ENCODE measurements at regions not wholly inside any gene's neighbourhood (a gene's known extent, or its start where the extent isn't known, plus 50 kb on each side); places are given as distances from the start of the nearest gene placed in this dataset.

- in situ Hi-C loops (cut with HindIII; ENCODE audit: low sequenced_read_pairs): no loop called here
- no peak overlapping the region for H3K4me3 ChIP-seq (ENCODE audit: low read depth, low read length)
- peak; percentile 29 for DNase-seq (ENCODE audit: low read depth, low spot score)
- no peak for TF ChIP-seq CTCF (IDR thresholded peaks at IDR 0.05; ENCODE audit: low read depth, low read length)
Measured at GRCh38 chr14:100975671-100976070, 72.1 kb upstream of the RTL1 start.

DNA sequence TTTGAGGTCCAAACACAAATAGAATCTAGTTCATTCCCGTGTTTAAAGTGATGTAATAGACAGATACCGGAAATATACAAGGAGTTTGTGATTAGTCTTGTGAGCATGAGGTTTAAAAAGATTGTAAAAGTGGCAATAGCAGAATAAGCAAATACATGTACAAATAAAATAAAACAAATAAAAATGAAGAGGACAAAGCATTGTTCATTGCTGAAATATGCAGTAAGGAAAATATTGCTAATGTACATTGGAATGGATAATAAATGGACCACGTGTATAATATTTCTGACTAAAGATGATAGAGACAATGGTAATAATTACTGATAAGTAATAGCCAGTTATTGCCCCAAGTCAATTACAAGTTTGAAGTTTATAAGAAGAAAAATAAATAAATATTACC, 75.6 kb upstream of the RTL1 start:
- TF ChIP-seq CTCF (IDR thresholded peaks at IDR 0.05; ENCODE audit: low read depth, low read length): no peak
- DNase-seq (ENCODE audit: low read depth, low spot score): no peak
- H3K4me3 ChIP-seq (ENCODE audit: low read depth, low read length): no peak overlapping the region
- in situ Hi-C loops (cut with HindIII; ENCODE audit: low sequenced_read_pairs): no loop called here

DNA sequence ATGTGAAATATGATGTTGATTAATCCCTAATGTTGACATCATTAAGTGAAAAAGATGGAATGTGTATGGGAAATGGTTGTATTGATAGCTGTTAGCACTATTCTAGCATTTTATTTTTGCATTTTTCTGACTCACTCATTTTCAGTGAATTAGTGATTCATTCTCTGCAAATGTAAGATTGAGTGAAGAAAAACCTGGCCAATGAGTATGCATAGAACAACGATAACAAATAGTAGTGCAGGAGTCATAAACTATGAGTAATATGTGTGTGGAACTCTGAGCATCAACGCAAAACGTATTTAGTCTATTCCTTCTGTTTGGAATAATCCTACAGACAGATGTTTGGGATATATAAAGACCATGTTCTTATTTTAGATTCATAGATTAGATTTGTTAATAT, 76.3 kb upstream of the RTL1 start:
- H3K4me3 ChIP-seq (ENCODE audit: low read depth, low read length): no peak overlapping the region
- peak; percentile 73 for DNase-seq (ENCODE audit: low read depth, low spot score)
- no peak for TF ChIP-seq CTCF (IDR thresholded peaks at IDR 0.05; ENCODE audit: low read depth, low read length)
- in situ Hi-C loops (cut with HindIII; ENCODE audit: low sequenced_read_pairs): no loop called here

DNA sequence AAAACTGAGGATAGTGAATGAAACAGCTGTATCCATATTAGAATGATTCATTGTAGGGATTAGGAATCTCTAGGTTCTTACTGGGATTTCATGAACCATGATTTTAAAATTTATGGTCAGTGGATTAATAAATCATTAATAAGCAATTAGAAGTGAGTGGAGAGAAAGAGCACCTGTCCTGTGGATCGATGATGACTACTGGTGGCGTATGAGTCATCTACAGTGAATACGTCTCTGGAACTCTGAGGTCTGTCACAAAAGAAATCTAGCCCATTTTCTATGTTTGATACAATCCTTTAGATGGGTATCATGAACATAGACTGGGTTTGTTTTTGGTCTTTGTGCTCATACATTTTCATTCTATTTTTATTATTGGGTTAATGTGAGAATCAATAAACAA, 77.3 kb upstream of the RTL1 start:
- H3K4me3 ChIP-seq (ENCODE audit: low read depth, low read length): no peak overlapping the region
- in situ Hi-C loops (cut with HindIII; ENCODE audit: low sequenced_read_pairs): no loop called here
- TF ChIP-seq CTCF (IDR thresholded peaks at IDR 0.05; ENCODE audit: low read depth, low read length): no peak
- no peak for DNase-seq (ENCODE audit: low read depth, low spot score)

- no peak for TF ChIP-seq CTCF (IDR thresholded peaks at IDR 0.05; ENCODE audit: low read depth, low read length)
Measured at GRCh38 chr14:100981809-100982208, 78.3 kb upstream of the RTL1 start.

DNA sequence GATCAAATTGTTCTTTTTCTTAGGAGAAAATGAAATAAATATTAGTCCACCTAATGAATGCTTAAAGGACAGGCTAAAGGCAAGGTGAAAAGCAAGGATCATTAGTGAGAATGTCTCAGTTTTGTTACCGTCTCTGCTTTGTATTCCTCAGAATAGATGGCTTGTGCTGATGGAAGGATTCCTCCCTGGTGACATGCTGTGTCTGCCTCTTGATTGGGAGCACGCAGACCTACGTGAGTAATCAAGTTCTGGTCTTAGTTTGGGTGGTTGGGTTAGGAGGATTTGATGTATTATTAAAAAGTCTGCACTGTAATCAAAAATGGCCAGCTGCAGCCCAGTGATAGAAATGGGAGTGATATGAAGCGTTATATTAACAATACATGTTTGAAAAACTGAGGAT, 78.8 kb upstream of the RTL1 start:
- no peak overlapping the region for H3K4me3 ChIP-seq (ENCODE audit: low read depth, low read length)
- no peak for TF ChIP-seq CTCF (IDR thresholded peaks at IDR 0.05; ENCODE audit: low read depth, low read length)
- in situ Hi-C loops (cut with HindIII; ENCODE audit: low sequenced_read_pairs): no loop called here
- no peak for DNase-seq (ENCODE audit: low read depth, low spot score)

More at GRCh38 chr14:100981809-100982208, 78.3 kb upstream of the RTL1 start:
- no peak overlapping the region for H3K4me3 ChIP-seq (ENCODE audit: low read depth, low read length)
- in situ Hi-C loops (cut with HindIII; ENCODE audit: low sequenced_read_pairs): no loop called here
- DNase-seq (ENCODE audit: low read depth, low spot score): peak; percentile 48

DNA sequence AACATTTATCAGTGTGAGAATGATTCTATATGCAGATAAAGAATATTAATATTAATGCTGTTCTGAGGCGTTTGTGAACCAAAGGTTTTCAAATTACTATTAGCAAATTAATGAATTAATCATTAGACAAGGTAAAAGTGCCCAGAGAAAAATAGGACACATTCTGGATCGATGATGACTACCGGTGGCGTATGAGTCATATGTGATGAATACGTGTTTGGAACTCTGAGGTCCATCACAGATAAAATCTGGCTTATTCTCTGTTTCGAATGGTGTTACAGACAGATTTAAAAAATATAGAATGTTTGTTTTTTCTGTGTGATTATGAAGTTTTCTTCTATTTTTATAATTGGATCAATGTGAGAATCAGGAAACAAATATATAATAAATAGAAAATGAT, 79.2 kb upstream of the RTL1 start:
- H3K4me3 ChIP-seq (ENCODE audit: low read depth, low read length): no peak overlapping the region
- DNase-seq (ENCODE audit: low read depth, low spot score): no peak
- TF ChIP-seq CTCF (IDR thresholded peaks at IDR 0.05; ENCODE audit: low read depth, low read length): no peak
- in situ Hi-C loops (cut with HindIII; ENCODE audit: low sequenced_read_pairs): no loop called here

Data from astrocyte of the spinal cord (primary cell).